DOHH2 (cell line): ENCODE measurements at regions not wholly inside any gene's neighbourhood (a gene's known extent, or its start where the extent isn't known, plus 50 kb on each side); places are given as distances from the start of the nearest gene placed in this dataset.

Experiments
- H3F3A ChIP-seq: fragments of 200-600 bp; sonication (generic), shearing (Covaris generic); 2 replicates; pipeline ENCODE4 v1.6.0; 2016; ENCODE audit warnings: antibody characterized with exemption, mild to moderate bottlenecking; ENCODE audit not compliant: control insufficient read depth, insufficient read depth
- H3K27ac ChIP-seq: fragments of 200-600 bp; sonication (generic); 2 replicates; pipeline ENCODE4 v1.5.1; 2014; ENCODE audit warnings: low read depth, mild to moderate bottlenecking, low read length, moderate library complexity
- H3K27me3 ChIP-seq: fragments of 200-600 bp; sonication (generic); 2 replicates; pipeline ENCODE4 v1.6.1; 2014; ENCODE audit warnings: mild to moderate bottlenecking, low read length, mixed read lengths; ENCODE audit not compliant: control insufficient read depth
- H3K36me3 ChIP-seq: fragments of 200-600 bp; sonication (generic); 2 replicates; pipeline ENCODE4 v1.6.1; 2014; ENCODE audit warnings: mild to moderate bottlenecking, low read length, moderate library complexity, mixed read lengths; ENCODE audit not compliant: control insufficient read depth
- H3K4me1 ChIP-seq: fragments of 200-600 bp; sonication (generic); 2 replicates; pipeline ENCODE4 v1.6.1; 2014; ENCODE audit warnings: mild to moderate bottlenecking, low read length, mixed read lengths; ENCODE audit not compliant: control insufficient read depth
- H3K4me2 ChIP-seq: fragments of 200-600 bp; sonication (generic); 2 replicates; pipeline ENCODE4 v1.6.0; 2014; ENCODE audit warnings: mild to moderate bottlenecking, low read length, moderate library complexity
- H3K4me3 ChIP-seq: fragments of 200-600 bp; sonication (generic); 2 replicates; pipeline ENCODE4 v1.5.1; 2014; ENCODE audit warnings: mild to moderate bottlenecking, low read length, mixed read lengths
- H3K79me2 ChIP-seq: fragments of 200-600 bp; sonication (generic); 2 replicates; pipeline ENCODE4 v1.6.1; 2014; ENCODE audit warnings: mild to moderate bottlenecking, low read length, mixed read lengths; ENCODE audit not compliant: control insufficient read depth
- H3K9me2 ChIP-seq: fragments of 200-600 bp; sonication (generic); replicated peaks from 2 replicates; pipeline ENCODE4 v1.6.1; 2014; ENCODE audit warnings: mild to moderate bottlenecking, low read length, mixed read lengths; ENCODE audit not compliant: control insufficient read depth
- H3K9me3 ChIP-seq: fragments of 200-600 bp; sonication (generic); 2 replicates; pipeline ENCODE4 v1.6.1; 2014; ENCODE audit warnings: antibody characterized with exemption, low read length, mixed read lengths; ENCODE audit not compliant: control insufficient read depth, insufficient read depth
- H4K20me1 ChIP-seq: fragments of 200-600 bp; sonication (generic); 2 replicates; pipeline ENCODE4 v1.6.0; 2014; ENCODE audit warnings: low read depth, mild to moderate bottlenecking, antibody characterized with exemption, low read length, moderate library complexity; ENCODE audit not compliant: control insufficient read depth, insufficient read depth
- EZH2phosphoT487 ChIP-seq: fragments of 200-600 bp; sonication (generic); IDR thresholded peaks from 2 replicates; pipeline ENCODE4 v1.6.1; 2017; ENCODE audit warnings: borderline replicate concordance, mild to moderate bottlenecking, antibody characterized with exemption, low read length, moderate library complexity, mixed read lengths
- TF ChIP-seq, protein P1 (sequence below): fragments of 200-600 bp; sonication (generic); IDR thresholded peaks from one replicate; pipeline ENCODE4 v1.5.1; 2014; ENCODE audit warnings: antibody characterized with exemption, mild to moderate bottlenecking, low read depth, low read length; ENCODE audit not compliant: poor library complexity, severe bottlenecking

DNA sequence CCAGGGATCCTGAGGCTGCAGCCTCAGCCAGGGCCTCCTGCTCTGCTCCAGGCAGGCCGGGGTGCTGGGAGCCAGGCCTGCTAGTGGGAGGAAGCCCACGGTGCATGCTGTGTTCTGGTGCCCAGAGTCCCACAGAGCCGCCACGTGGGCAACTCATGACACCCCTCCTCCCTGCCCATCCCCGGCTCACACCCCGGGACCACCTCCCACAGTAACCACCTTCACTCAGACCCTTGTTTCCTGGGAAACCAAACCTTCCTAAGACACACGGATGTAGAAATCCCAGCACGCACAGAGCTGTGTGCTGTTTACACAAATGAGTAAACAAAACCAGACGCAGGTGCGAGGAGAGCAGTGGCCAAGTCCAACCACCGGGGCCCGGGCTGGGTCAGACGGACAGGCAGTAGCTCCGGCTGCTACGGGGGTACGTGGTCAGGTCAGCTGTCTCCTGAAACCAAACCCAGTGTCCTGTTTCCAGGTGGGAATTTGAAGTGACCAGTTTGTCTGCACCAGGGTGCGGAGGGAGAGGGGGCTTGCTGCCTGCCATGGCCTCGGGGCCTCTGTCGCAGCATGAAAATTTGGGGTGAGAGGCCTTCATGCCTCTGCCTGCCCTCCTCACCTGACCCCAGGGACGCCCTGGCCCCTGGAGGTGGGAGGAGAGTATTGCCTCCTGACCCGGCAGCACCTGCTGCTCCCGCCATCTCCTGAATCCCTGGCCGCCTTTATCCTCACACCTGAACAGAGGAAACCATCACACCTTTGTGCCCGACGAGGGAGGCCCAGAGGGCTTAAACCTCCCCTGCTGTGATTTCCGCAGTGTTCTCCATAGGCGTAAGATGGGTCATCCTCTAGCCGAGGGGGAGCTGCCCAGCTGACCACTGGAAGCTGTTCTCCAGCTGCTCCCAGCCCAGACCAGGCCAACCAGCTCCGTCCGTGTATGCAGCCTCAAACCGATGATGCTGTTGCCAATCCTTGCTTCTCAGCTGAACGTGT is 52.0 kb upstream of the SMOC2 start:
- H3K27me3 ChIP-seq: no peaks in the 10 kb centered on the region
- H3F3A ChIP-seq: peaks cover under 1% of the 10 kb centered on the region; the same call in 1 of the 2 replicates
- H3K9me2 ChIP-seq: no peaks in the 10 kb centered on the region
- H3K4me2 ChIP-seq: no peak overlapping the region
- H4K20me1 ChIP-seq: no peaks in the 10 kb centered on the region
- no peak for TF ChIP-seq EZH2phosphoT487
- TF ChIP-seq, protein P1, sequence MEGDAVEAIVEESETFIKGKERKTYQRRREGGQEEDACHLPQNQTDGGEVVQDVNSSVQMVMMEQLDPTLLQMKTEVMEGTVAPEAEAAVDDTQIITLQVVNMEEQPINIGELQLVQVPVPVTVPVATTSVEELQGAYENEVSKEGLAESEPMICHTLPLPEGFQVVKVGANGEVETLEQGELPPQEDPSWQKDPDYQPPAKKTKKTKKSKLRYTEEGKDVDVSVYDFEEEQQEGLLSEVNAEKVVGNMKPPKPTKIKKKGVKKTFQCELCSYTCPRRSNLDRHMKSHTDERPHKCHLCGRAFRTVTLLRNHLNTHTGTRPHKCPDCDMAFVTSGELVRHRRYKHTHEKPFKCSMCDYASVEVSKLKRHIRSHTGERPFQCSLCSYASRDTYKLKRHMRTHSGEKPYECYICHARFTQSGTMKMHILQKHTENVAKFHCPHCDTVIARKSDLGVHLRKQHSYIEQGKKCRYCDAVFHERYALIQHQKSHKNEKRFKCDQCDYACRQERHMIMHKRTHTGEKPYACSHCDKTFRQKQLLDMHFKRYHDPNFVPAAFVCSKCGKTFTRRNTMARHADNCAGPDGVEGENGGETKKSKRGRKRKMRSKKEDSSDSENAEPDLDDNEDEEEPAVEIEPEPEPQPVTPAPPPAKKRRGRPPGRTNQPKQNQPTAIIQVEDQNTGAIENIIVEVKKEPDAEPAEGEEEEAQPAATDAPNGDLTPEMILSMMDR: no peak
- H3K79me2 ChIP-seq: no peaks in the 10 kb centered on the region
- H3K4me1 ChIP-seq: no peaks in the 10 kb centered on the region
- H3K27ac ChIP-seq: no peak overlapping the region
- no peak overlapping the region for H3K4me3 ChIP-seq
- H3K9me3 ChIP-seq: peaks cover 43% of the 10 kb centered on the region; the same call in 1 of the 2 replicates
- no peaks in the 10 kb centered on the region for H3K36me3 ChIP-seq

DNA sequence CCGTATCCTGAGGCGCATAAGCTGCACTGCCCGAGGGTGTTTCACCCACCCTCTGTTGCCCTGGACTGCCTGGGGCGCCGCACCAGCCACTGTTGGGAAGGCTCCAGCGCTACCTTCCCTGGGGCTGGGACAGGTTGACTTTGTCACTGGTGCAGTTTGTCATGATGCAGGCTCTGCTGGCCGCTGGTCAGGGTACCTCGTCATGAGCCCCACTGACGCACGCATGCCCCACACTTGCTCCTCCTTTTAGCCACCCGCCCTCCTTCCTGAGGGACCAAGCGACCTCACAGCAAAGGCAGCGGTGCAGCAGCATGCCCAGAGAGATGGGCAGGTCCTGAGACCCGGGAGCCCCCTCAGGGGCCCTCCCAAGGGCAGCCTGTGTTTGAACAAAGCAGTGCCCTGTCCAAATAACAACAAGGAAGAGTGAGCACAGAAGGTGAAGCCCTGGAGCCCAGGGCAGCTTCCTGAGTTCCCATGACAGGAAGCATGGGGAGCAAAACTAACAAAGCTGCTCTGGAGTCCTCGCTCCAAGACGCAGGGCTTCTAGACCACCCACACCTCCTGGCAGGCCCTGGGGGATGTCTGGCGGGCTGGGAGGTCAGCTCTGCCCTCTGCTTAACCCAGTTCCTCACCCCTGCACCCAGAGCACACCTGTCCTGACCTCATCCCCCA is 50.1 kb upstream of the SMOC2 start:
- no peaks in the 10 kb centered on the region for H3K36me3 ChIP-seq
- H3K4me1 ChIP-seq: no peaks in the 10 kb centered on the region
- no peaks in the 10 kb centered on the region for H3K9me2 ChIP-seq
- no peaks in the 10 kb centered on the region for H3F3A ChIP-seq
- no peak for TF ChIP-seq EZH2phosphoT487
- TF ChIP-seq, protein P1: no peak
- H3K27ac ChIP-seq: no peak overlapping the region
- no peak overlapping the region for H3K4me2 ChIP-seq
- H4K20me1 ChIP-seq: no peaks in the 10 kb centered on the region
- H3K27me3 ChIP-seq: no peaks in the 10 kb centered on the region
- peaks cover 36% of the 10 kb centered on the region; the same call in 1 of the 2 replicates for H3K9me3 ChIP-seq
- H3K4me3 ChIP-seq: no peak overlapping the region
- H3K79me2 ChIP-seq: no peaks in the 10 kb centered on the region
